Myocyte (in vitro differentiated cells): ENCODE measurements at regions not wholly inside any gene's neighbourhood (a gene's known extent, or its start where the extent isn't known, plus 50 kb on each side); places are given as distances from the start of the nearest gene placed in this dataset.
"Not testable (repeated sequence)": the region's sequence is repeated elsewhere in the genome, so short reads cannot be mapped to it uniquely, and the experiment has no call there.

Experiments used
- DNase-seq: peaks from one replicate; pipeline ENCODE4 v3.0.0-alpha.2; 2012; ENCODE audit warnings: low read depth

GRCh38 chr19:34023381-34023780, 148.9 kb upstream of the LSM14A start:
- DNase-seq = no peak

GRCh38 chr19:34033880-34034279, 138.4 kb upstream of the LSM14A start:
- DNase-seq = no peak

GRCh38 chr19:34034318-34034846, 137.9 kb upstream of the LSM14A start:
- no peak for DNase-seq

GRCh38 chr19:34041925-34042521, 130.3 kb upstream of the LSM14A start:
- DNase-seq = peak; percentile 43

GRCh38 chr19:34044021-34044420, 128.3 kb upstream of the LSM14A start:
- no peak for DNase-seq

- no peak for DNase-seq
Observed at GRCh38 chr19:34049944-34050343, 122.4 kb upstream of the LSM14A start.

GRCh38 chr19:34050430-34050829, 121.9 kb upstream of the LSM14A start:
- DNase-seq = not testable (repeated sequence)

GRCh38 chr19:34051255-34051654, 121.0 kb upstream of the LSM14A start:
- no peak for DNase-seq

- no peak for DNase-seq
Observed at GRCh38 chr19:34057155-34057554, 115.1 kb upstream of the LSM14A start.

GRCh38 chr19:34066007-34066643, 106.2 kb upstream of the LSM14A start:
- no peak for DNase-seq

GRCh38 chr19:34067861-34068271, 104.4 kb upstream of the LSM14A start:
- no peak for DNase-seq

GRCh38 chr19:34075661-34076091, 96.6 kb upstream of the LSM14A start:
- DNase-seq = no peak

GRCh38 chr19:34082289-34083077, 89.8 kb upstream of the LSM14A start:
- DNase-seq = no peak

- DNase-seq = no peak
Observed at GRCh38 chr19:34084396-34085145, 87.7 kb upstream of the LSM14A start.

- DNase-seq = no peak
Observed at GRCh38 chr19:34085336-34085735, 87.0 kb upstream of the LSM14A start.

GRCh38 chr19:34088292-34088691, 84.0 kb upstream of the LSM14A start:
- no peak for DNase-seq

- no peak for DNase-seq
Observed at GRCh38 chr19:34089566-34089965, 82.7 kb upstream of the LSM14A start.

GRCh38 chr19:34094960-34095359, 77.3 kb upstream of the LSM14A start:
- DNase-seq = no peak

- DNase-seq = not testable (repeated sequence)
Observed at GRCh38 chr19:34095411-34095810, 76.9 kb upstream of the LSM14A start.

GRCh38 chr19:34096020-34096915, 76.0 kb upstream of the LSM14A start:
- peak; percentile 60 for DNase-seq
